Sigmoid colon (tissue), 4 donors: ENCODE measurements at regions not wholly inside any gene's neighbourhood (a gene's known extent, or its start where the extent isn't known, plus 50 kb on each side); places are given as distances from the start of the nearest gene placed in this dataset.

Experiments used
- CTCF ChIP-seq, 4 experiments: fragments of 450-650 bp in 3 of 4; fragments of 200-600 bp in 1 of 4; IDR thresholded peaks; one replicate each; pipeline ENCODE4 v1.5.1; 2016 to 2019; ENCODE audit warnings: antibody characterized with exemption in 4 of 4, mild to moderate bottlenecking in 3 of 4, moderate library complexity in 2 of 4
- EP300 ChIP-seq, 4 donors: sonication (generic); formaldehyde crosslinking; IDR thresholded peaks; one replicate each; pipeline ENCODE4 v1.6.1; 2017; ENCODE audit warnings: antibody characterized with exemption in 4 of 4
- POLR2A ChIP-seq, 2 donors: fragments of 450-650 bp; IDR thresholded peaks; one replicate each; pipeline ENCODE4 v1.6.1; 2016; ENCODE audit warnings: antibody characterized with exemption in 2 of 2, mild to moderate bottlenecking in 2 of 2, moderate library complexity in 2 of 2

- no peak for TF ChIP-seq CTCF (IDR thresholded peaks at IDR 0.05)
- no peak for TF ChIP-seq EP300 (IDR thresholded peaks at IDR 0.05)
- TF ChIP-seq POLR2A (IDR thresholded peaks at IDR 0.05): no peak
Observed at GRCh38 chrX:75648803-75649588, 126.2 kb upstream of the ZDHHC15 start.
